ENCODE measurements at regions not wholly inside any gene's neighbourhood (a gene's known extent, or its start where the extent isn't known, plus 50 kb on each side); places are given as distances from the start of the nearest gene placed in this dataset.
A peak's percentile ranks its signal among the peaks of the same experiment; 100 is the strongest.

DNA sequence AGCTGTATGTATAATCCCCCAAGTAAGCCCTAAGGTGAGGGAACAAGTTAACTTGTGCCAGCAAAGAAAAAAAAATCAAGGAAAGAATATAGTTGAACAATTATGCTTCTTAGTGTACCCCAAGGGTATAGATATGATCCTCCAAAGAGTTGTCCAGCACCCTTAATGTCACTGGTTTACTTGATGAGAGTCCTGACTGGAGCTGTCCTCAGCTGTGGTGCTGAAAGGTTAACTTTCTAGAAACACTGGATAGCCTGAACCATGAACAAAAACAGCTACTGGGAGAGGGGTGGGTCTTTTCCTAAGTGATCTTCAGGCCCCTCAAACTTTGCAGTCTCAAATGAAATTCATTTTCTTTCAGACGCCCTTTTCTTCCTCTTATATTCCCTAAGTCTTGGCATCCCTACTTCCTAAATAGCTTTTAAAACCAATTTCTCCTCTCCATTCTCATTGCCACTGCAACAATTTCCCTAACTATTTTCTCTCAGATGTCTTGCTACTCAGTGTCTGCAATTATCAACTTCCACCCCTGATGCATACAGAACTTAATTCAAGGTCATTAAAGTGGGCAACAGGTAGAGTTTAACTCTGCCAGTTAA lies 83.5 kb upstream of the PROKR2 start:
- TF ChIP-seq, protein P1, sequence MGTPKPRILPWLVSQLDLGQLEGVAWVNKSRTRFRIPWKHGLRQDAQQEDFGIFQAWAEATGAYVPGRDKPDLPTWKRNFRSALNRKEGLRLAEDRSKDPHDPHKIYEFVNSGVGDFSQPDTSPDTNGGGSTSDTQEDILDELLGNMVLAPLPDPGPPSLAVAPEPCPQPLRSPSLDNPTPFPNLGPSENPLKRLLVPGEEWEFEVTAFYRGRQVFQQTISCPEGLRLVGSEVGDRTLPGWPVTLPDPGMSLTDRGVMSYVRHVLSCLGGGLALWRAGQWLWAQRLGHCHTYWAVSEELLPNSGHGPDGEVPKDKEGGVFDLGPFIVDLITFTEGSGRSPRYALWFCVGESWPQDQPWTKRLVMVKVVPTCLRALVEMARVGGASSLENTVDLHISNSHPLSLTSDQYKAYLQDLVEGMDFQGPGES (IDR thresholded peaks at IDR 0.05; ENCODE audit: low read depth, low read length): no peak
- TF ChIP-seq, protein P2, sequence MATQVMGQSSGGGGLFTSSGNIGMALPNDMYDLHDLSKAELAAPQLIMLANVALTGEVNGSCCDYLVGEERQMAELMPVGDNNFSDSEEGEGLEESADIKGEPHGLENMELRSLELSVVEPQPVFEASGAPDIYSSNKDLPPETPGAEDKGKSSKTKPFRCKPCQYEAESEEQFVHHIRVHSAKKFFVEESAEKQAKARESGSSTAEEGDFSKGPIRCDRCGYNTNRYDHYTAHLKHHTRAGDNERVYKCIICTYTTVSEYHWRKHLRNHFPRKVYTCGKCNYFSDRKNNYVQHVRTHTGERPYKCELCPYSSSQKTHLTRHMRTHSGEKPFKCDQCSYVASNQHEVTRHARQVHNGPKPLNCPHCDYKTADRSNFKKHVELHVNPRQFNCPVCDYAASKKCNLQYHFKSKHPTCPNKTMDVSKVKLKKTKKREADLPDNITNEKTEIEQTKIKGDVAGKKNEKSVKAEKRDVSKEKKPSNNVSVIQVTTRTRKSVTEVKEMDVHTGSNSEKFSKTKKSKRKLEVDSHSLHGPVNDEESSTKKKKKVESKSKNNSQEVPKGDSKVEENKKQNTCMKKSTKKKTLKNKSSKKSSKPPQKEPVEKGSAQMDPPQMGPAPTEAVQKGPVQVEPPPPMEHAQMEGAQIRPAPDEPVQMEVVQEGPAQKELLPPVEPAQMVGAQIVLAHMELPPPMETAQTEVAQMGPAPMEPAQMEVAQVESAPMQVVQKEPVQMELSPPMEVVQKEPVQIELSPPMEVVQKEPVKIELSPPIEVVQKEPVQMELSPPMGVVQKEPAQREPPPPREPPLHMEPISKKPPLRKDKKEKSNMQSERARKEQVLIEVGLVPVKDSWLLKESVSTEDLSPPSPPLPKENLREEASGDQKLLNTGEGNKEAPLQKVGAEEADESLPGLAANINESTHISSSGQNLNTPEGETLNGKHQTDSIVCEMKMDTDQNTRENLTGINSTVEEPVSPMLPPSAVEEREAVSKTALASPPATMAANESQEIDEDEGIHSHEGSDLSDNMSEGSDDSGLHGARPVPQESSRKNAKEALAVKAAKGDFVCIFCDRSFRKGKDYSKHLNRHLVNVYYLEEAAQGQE (IDR thresholded peaks at IDR 0.05; ENCODE audit: low read depth, low read length): peak; percentile 93
- ChIA-PET CTCF (interaction anchor here (0.9 to 6.0 kb wide), 11 partner anchors 9 to 195 kb away, joined by 3 to 50 read pairs (median 3); partner anchors contain the start of gene PROKR2), POLR2A (interaction anchor here (1.3 kb wide), 1 partner anchor 10 kb away, joined by 4 read pairs; no protein-coding TSS in a partner anchor)
- 4% methylated on average over 1 of the region's 1 CpG for WGBS (ENCODE audit: low lambda C conversion rate)
- Histone ChIP-seq H3K27me3 (ENCODE audit: insufficient read depth) (no peaks in the 10 kb centered on the region), H3F3A (replicated peaks; ENCODE audit: insufficient read depth) (no peaks in the 10 kb centered on the region), H3K9me3 (no peaks in the 10 kb centered on the region), H3K27ac (ENCODE audit: low read depth in 2 of 2, low read length in 1 of 2) (peak overlapping the region in 1 of 2 experiments; percentile 86; a peak in 2 of 4 replicates), H3K9me2 (no peaks in the 10 kb centered on the region), H4K20me1 (ENCODE audit: insufficient read depth) (no peaks in the 10 kb centered on the region), H3K9ac (no peak overlapping the region), H3K36me3 (replicated peaks in 1 of 2; ENCODE audit: control insufficient read depth in 1 of 2, insufficient read depth in 2 of 2, low read length in 1 of 2) (no peaks in the 10 kb centered on the region), H3K4me1 (ENCODE audit: control insufficient read depth in 1 of 2, insufficient read depth in 2 of 2, low read depth in 1 of 2, low read length in 1 of 2) (peaks cover 0 to 12% of the 10 kb centered on the region in 2 experiments; a peak in 2 of 4 replicates), H3K4me2 (no peak overlapping the region), H3K4me3 (ENCODE audit: low read depth in 2 of 2, low read length in 1 of 2) (no peak overlapping the region), H2AFZ (ENCODE audit: low read depth) (no peak overlapping the region), H3K79me2 (ENCODE audit: insufficient read depth) (no peaks in the 10 kb centered on the region)
- no peak for DNase-seq

DNA sequence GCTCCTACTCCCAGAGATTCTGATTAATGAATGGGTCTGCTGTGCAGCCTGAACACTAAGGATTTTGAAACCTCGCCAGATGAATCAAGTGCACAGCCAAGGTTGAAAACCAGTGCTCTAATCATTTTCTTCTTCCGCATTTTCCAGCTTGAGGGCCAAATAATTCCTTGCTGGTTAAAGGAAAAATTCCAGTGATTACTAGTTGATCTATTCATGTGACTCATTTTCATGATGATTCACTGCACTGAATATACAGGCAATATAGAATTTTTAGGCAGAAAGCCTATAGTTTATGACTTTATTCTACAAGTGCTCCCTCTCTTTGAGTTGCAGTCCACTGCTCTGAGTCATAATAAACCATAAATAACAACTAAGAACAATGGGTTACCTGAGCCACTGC lies 80.6 kb upstream of the PROKR2 start:
- CTCF ChIA-PET: interaction anchor here (0.6 to 1.4 kb wide), 2 partner anchors 51 to 192 kb away, joined by 3 to 4 read pairs; no protein-coding TSS in a partner anchor
- Histone ChIP-seq H4K20me1 (ENCODE audit: insufficient read depth) (no peaks in the 10 kb centered on the region), H3K27me3 (ENCODE audit: insufficient read depth) (no peaks in the 10 kb centered on the region), H3K79me2 (ENCODE audit: insufficient read depth) (no peaks in the 10 kb centered on the region), H3F3A (replicated peaks; ENCODE audit: insufficient read depth) (no peaks in the 10 kb centered on the region), H3K4me1 (ENCODE audit: control insufficient read depth in 1 of 2, insufficient read depth in 2 of 2, low read depth in 1 of 2, low read length in 1 of 2) (peaks cover 0 to 21% of the 10 kb centered on the region in 2 experiments; a peak in 2 of 4 replicates), H3K4me2 (no peak overlapping the region), H3K27ac (ENCODE audit: low read depth in 2 of 2, low read length in 1 of 2) (no peak overlapping the region; a peak in 1 of 4 replicates), H3K9ac (no peak overlapping the region), H3K36me3 (replicated peaks in 1 of 2; ENCODE audit: control insufficient read depth in 1 of 2, insufficient read depth in 2 of 2, low read length in 1 of 2) (no peaks in the 10 kb centered on the region), H2AFZ (ENCODE audit: low read depth) (no peak overlapping the region), H3K9me3 (no peaks in the 10 kb centered on the region), H3K4me3 (ENCODE audit: low read depth in 2 of 2, low read length in 1 of 2) (no peak overlapping the region), H3K9me2 (no peaks in the 10 kb centered on the region)
- no peak for DNase-seq
- POLR2A ChIA-PET: no interaction called here
- whole genome bisulfite sequencing (ENCODE audit: low lambda C conversion rate): 23% methylated on average over 2 of the region's 2 CpGs
- TF ChIP-seq TEAD4 (IDR thresholded peaks at IDR 0.05; ENCODE audit: borderline replicate concordance, insufficient read depth) (no peak), SMC3 (IDR thresholded peaks at IDR 0.05; ENCODE audit: low read depth, low read length) (no peak), FOXJ3 (CRISPR knock-in tag; IDR thresholded peaks at IDR 0.05) (no peak), RAD21 (IDR thresholded peaks at IDR 0.05; ENCODE audit: low read length) (no peak), ELF1 (IDR thresholded peaks at IDR 0.05) (no peak), RCOR1 (IDR thresholded peaks at IDR 0.05; ENCODE audit: low read length) (no peak), EZH2phosphoT487 (IDR thresholded peaks at IDR 0.05; ENCODE audit: borderline replicate concordance, low read depth) (no peak), EP300 (IDR thresholded peaks at IDR 0.05; ENCODE audit: borderline replicate concordance in 1 of 2, low read depth in 1 of 2, low read length in 1 of 2) (no peak), POLR2AphosphoS5 (IDR thresholded peaks at IDR 0.05; ENCODE audit: low read depth, low read length) (no peak)
- TF ChIP-seq, protein P3, sequence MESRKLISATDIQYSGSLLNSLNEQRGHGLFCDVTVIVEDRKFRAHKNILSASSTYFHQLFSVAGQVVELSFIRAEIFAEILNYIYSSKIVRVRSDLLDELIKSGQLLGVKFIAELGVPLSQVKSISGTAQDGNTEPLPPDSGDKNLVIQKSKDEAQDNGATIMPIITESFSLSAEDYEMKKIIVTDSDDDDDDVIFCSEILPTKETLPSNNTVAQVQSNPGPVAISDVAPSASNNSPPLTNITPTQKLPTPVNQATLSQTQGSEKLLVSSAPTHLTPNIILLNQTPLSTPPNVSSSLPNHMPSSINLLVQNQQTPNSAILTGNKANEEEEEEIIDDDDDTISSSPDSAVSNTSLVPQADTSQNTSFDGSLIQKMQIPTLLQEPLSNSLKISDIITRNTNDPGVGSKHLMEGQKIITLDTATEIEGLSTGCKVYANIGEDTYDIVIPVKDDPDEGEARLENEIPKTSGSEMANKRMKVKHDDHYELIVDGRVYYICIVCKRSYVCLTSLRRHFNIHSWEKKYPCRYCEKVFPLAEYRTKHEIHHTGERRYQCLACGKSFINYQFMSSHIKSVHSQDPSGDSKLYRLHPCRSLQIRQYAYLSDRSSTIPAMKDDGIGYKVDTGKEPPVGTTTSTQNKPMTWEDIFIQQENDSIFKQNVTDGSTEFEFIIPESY (IDR thresholded peaks at IDR 0.05; ENCODE audit: borderline replicate concordance, low read depth): no peak
- TF ChIP-seq, protein P4, sequence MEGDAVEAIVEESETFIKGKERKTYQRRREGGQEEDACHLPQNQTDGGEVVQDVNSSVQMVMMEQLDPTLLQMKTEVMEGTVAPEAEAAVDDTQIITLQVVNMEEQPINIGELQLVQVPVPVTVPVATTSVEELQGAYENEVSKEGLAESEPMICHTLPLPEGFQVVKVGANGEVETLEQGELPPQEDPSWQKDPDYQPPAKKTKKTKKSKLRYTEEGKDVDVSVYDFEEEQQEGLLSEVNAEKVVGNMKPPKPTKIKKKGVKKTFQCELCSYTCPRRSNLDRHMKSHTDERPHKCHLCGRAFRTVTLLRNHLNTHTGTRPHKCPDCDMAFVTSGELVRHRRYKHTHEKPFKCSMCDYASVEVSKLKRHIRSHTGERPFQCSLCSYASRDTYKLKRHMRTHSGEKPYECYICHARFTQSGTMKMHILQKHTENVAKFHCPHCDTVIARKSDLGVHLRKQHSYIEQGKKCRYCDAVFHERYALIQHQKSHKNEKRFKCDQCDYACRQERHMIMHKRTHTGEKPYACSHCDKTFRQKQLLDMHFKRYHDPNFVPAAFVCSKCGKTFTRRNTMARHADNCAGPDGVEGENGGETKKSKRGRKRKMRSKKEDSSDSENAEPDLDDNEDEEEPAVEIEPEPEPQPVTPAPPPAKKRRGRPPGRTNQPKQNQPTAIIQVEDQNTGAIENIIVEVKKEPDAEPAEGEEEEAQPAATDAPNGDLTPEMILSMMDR (IDR thresholded peaks at IDR 0.05): no peak

Measured in SK-N-SH (cell line).